ENCODE measurements at regions not wholly inside any gene's neighbourhood (a gene's known extent, or its start where the extent isn't known, plus 50 kb on each side); places are given as distances from the start of the nearest gene placed in this dataset.
"Not testable (repeated sequence)": the region's sequence is repeated elsewhere in the genome, so short reads cannot be mapped to it uniquely, and the experiment has no call there.

DNA sequence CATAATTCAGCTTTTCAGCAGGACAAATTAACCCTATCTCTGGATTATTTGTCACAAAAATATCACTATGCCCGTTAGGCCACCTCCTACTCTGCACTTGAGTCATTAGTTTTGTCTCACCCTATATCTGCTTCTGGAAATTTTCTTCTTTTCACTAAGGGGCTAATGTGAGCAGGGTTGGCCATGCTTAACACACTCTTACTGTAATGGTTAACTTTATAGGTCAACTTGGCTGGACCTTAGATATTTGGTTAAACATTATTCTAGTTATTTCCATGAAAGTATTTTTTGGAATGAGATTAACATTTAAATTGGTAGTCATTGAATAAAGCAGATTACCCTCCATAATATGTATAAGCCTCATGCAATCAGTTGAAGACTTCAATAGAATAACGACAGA, 394.6 kb upstream of the PTCHD4 start:
- no peak for DNase-seq (ENCODE audit: low read depth)

DNA sequence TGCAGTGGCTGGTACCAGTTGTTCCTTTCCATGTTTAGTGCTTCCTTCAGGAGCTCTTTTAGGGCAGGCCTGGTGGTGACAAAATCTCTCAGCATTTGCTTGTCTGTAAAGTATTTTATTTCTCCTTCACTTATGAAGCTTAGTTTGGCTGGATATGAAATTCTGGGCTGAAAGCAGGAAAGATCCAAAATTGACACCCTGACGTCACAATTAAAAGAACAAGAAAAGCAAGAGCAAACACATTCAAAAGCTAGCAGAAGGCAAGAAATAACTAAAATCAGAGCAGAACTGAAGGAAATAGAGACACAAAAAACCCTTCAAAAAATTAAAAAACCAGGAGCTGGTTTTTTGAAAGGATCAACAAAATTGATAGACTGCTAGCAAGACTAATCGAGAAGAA, 382.4 kb upstream of the PTCHD4 start:
- DNase-seq (ENCODE audit: low read depth): not testable (repeated sequence)

DNA sequence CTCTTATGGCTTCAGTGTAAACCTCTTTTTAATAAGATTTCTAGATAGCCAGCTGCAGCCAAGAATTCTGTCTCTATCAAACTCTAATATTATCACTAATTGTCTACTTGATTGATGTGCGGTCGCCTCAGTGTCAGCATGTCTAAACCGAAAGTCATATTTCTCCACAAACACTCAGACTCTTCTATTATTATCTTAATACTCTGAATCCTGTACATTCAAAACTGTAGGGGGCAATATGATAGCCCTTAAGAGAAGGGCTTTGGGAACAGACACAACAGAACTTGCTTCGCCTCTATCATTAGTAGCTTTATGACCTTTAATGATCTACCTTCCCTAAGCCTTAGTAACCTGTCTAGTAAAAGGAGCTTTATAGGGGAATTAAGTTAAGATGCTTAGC, 379.7 kb upstream of the PTCHD4 start:
- DNase-seq (ENCODE audit: low read depth): no peak

DNA sequence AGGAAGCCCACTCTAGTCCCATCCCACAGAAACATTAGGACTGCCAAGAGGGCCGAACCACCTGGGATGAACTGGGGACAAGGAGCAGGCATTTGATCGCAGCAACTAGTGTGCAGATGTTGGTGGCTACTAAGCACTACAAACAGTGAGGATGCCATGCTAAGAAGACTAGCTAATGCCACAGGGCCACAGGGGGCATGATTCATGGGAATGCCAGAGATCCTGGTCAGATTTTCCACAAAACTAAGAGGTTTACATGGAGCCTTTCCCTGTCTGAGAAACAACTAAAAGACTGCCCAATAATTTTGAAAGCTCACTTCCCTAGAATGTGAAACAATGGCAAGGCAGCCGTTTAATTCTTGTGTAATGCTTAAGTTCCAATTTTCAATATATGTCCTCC, 375.9 kb upstream of the PTCHD4 start:
- no peak for DNase-seq (ENCODE audit: low read depth)

DNA sequence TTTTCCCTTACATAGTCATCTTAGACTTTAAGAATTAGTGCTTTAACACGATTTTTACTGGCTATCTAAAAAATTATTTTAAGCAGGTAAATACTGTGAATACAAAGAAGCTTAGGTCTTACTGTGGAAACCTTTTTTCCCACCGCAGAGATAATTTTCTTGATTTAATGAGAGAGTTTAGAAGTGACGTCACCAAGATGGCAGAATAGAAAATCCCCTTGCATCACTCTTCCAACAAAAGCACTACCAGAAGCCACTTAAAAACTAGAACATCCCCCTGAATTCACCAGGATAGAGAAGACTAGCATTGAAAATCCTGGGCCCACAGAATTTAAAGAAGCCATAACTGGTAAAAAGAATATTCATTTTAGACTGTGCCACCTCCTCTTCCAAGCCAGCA, 375.4 kb upstream of the PTCHD4 start:
- DNase-seq (ENCODE audit: low read depth): no peak

DNA sequence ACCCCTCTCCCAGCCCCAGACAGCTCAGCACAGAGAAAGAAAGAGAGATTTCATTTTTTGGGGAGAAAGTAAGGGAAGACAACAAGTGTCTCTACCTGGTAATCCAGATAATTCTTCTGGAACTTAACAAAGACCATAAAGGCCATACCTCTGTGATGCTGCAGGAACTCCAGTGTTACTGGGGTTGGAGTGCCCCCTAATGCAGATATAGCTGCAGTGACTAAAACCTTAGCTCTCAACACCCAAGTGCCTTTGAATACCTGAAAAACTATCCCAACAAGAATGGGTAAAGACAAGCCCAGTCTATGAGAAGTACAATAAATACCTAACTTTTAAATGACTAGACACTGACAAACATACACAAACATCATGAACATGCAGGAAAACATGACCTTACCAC, 365.3 kb upstream of the PTCHD4 start:
- DNase-seq (ENCODE audit: low read depth): no peak

DNA sequence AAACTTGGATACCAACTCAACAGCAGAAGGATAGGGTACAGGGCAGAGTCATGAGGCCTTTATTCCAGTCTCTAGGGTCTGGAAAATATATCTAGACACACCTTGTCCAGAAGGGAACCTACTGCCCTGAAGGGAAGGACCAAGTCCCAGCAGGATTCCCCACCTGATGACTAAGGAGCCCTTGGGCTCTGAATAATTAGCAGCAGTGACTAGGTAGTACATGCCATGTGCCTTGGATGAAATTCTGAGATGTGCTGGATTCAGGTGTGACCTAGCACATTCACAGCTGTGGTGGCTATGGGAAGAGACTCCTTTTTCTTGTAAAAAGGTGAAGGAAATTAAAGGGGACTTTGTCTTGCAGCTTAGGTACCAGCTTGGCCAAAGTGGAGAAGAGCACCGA, 364.3 kb upstream of the PTCHD4 start:
- DNase-seq (ENCODE audit: low read depth): no peak

DNA sequence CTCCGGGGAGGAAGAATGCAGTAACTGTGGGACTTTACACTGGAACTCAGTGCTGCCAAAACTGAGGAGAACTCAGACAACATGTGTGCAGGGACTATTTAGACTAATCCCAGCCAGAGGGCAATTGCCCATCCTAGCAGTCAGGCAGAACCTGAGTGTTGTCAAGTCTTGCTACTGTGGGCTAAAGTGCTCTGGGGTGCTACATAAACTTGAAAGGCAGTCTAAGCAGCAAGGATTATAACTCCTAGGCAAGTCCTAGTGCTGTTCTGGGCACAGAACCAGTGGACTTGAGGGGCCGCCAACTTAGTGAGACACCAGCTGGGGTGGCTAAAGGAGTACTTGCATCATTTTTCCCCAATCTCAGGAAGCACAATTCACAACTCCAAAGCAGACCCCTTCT, 363.8 kb upstream of the PTCHD4 start:
- no peak for DNase-seq (ENCODE audit: low read depth)

DNA sequence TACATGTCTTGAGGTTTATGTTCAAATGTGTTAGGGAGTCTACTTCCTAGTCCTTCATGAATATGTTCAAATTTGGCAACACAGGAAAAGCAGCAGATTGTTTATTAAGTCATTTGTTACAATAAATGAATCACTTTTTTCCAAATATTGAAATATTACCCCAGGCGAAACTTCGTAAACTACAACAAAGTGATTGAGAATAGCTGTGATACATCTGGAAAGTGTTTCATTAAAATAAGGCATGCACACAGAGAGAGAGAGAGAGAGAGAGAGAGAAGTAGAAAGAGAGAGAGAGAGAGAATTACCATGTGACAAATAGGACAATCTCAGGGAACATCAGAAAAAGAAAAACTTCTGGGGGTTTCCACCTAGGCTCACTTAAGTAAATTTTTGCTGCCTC, 363.1 kb upstream of the PTCHD4 start:
- DNase-seq (ENCODE audit: low read depth): no peak

DNA sequence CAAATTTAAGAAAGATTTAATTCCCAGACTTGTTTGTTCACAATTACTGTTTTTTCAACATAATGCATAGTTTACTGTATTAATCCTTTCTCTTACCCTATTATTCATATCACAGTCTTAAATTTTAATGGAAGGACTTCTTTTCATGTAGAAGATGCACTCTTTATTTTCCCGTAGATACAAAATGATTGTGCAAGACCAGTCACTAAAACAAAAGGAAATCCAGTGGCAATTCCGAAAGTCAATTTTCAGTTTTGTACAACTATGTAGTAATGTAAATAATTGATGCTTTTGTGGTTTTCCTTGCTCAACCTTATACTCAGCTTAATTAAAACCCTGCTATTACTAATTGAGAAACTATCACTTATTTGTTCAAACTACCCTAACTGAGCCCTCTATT, 361.5 kb upstream of the PTCHD4 start:
- no peak for DNase-seq (ENCODE audit: low read depth)

DNA sequence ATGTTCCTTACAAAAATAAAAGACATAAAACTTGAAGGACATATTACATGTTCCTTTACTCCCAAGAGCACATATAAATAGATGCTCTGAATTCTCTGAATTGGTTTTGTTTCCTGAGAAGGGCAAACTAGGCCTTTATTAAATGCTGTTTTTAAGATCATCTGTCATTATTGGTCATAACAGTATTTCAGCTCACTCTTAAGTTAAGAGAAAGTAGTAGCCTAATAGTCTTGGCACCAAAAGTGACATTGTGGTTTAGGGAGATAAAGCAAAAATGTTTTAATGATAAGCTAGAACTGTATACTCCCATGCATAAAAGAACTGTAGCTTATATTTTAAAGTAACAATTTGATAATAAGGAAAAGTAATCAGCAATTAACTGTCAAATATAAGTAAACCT, 361.1 kb upstream of the PTCHD4 start:
- DNase-seq (ENCODE audit: low read depth): no peak

DNA sequence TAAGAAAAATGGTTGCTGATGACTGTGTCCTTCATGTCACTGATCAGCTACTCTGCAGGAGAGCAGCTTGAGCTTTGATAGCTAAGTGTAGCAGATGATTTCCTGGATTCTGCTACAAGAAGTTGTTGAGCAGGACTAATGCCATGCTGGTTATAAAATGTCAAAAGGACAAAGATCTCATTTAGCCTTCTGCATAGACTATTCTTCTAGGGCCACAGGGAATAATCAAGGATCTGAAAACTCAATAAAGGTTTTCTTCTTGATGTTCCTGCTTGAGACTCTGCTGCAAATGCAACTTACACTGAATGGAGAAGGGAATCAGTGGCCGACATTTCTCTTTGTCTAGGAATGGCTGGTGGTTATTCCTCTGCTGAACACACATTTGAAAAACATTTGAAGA, 360.3 kb upstream of the PTCHD4 start:
- DNase-seq (ENCODE audit: low read depth): no peak

DNA sequence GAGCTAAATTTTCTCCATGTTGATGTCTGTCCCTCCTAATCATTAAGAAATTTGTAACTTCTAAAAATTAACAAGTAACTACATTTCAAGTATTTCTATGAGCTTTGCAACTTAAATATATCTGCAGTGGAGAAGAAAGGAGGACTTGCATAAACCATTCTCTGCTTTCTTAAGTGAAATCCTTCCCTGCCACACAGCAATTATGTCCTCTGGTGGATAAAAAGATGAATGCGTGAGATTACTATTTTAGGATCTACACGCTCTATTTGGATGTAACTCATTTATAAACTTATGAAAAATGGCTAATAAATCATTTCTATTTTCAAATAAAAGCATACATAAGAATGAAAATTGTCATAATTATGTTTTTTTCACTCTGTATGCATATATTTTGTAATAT, 338.0 kb upstream of the PTCHD4 start:
- DNase-seq (ENCODE audit: low read depth): no peak

DNA sequence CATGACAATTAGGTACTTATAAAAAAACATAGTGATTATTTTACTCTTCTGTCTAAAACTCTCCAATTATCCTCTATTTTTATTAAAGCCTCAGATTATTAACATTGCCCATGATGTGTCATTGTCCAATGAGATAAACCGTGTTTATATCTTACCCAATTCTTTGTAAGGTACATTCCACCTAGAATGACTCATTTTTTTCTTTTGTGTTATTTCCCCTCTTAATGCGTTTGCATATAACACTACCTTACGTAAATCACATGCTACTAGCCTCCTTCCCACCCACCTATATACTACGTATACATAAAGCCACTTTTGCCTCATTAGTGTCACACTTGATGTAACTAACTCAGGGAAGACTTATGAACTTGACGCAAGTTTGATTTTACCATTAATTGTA, 336.3 kb upstream of the PTCHD4 start:
- DNase-seq (ENCODE audit: low read depth): no peak

DNA sequence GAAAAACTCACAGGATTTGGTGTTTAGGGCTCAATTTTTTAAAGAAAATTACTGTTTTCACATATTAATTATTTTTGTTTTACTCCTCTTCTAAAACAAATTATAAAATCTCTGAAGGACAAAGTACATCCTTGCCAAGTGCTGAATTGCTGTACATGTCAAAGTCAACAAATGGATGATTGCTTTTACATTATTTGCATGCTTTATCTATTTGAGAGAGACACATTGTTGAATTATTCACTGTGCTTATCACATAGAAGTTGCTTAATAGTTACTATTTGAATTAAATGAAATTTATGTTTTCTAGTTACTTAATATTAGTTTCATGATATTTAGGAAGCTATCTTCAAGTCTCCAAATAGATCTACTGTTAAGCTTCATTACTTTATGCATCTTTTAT, 318.6 kb upstream of the PTCHD4 start:
- DNase-seq (ENCODE audit: low read depth): no peak

DNA sequence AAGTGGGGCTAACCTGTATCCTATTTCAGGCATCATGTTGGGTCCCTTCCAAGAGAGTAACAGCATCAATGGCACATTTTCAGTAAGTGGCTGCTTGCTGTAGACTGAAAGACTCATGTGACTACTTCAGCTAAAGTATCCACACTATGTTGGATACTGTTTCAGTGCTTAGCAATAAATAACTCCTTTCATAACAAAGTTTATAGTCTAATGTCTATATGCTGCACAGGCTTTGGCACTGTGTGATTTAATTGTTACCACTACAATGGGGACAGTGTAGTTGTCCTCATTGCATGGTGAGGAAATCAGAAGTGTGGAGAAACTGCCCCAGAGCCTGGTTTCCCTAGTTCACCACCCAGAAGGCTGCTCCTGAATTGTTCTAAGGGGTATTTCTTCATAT, 318.0 kb upstream of the PTCHD4 start:
- no peak for DNase-seq (ENCODE audit: low read depth)

DNA sequence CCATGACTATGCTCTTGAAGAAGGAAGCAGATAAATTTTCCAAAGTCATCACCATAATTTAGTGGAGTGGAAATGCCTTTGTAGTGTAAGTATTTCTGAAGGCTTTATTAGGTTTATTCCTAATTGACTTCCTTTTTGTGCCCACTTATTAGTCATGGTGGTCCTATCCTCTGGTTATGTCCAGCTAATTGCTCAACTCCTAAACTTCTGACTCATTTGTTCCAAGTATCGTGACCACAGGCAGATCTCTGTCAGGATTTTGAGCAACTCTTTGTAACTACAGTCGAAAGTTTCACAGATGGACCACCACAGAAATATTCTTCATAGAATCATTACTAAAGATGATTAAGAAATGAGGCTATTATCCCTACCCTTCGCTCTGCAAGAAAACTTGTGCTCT, 315.6 kb upstream of the PTCHD4 start:
- peak; percentile 37 for DNase-seq (ENCODE audit: low read depth)

DNA sequence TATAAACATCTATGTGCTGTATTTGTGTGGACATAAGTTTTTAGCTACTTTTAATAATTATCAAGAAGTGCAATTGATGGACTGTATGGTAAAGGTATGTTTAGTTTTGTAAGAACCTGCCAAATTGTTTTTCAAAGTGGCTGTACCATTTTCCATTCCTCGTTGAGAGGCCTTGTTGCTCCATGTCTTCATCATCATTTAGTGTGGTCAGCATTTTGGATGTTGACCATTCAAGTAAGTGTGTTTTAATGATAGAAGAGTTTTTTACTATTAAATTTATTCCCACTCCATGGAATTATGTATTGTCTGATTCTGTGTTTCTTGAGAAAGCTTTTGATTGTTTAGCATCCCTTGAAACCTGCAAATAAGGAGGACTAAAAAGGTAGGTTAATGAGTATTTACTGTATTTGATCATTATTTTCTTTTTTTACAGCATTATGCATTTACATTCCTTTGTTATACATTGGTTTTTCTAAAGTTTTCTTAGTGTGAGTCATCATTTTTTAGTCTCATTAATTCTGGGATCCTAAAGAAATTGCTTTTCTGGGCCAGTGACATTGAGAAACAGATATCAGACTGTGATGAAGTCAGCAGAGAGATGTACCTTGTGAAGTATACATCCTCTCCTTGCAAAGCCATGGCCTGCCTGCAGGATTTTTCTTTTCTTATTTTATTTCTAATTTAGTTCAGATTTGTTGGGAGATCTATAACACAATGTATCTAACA, 312.8 kb upstream of the PTCHD4 start:
- DNase-seq (ENCODE audit: low read depth): no peak

DNA sequence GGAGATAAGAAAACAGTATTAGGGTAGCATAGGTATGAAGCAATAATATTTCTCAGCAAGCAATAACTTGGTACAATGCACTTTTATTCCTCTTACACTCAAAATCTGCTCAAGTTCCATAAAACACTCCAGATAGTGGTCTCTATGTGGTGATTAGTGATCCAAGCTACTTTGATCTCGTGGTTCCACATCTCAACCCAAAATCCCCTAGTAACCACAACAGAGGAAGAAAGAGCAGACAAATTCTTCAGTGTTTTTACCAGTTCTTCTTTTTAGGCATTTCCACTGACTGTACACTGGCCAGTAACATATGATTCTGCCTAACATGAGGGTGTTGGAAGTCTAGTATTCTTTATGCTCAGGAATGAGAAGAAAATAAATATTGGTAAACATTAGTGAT, 309.0 kb upstream of the PTCHD4 start:
- no peak for DNase-seq (ENCODE audit: low read depth)

DNA sequence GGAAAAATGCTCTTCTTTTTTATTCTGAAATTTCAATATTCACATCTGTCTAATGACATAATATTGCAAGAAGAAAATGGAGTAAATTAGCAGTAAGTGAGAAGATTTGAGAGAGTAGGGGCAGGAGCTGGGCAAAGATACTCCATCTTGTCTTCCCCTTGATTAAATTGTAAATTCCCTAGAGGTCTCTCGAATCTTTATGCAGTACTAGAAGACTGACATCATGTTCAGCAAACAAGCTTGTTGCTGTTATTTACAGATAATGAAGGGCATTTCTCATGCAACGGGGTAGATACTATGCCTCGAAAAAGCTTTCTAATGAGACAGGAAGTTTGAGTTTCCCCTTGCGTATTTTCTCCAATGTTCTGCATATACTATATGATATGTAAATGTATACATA, 306.9 kb upstream of the PTCHD4 start:
- DNase-seq (ENCODE audit: low read depth): no peak

DNA sequence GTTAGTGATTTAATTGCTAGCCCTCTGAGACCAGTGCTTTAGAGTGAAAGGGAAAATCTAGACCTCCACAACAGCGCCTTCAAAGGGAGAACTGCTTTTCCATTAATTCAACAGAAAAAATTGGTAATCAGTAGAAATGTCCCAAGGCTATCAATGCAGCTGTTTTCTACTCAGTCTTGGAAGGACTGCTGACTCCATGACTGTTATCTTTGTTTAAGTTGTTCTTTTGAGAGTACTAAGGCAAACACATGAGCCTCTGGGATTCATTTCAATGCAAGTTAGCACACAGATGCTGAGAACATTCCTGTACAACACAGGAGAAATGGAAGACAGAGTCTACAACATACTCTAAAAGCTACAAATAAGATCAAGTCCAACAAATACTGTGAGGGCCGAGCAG, 301.7 kb upstream of the PTCHD4 start:
- DNase-seq (ENCODE audit: low read depth): no peak

DNA sequence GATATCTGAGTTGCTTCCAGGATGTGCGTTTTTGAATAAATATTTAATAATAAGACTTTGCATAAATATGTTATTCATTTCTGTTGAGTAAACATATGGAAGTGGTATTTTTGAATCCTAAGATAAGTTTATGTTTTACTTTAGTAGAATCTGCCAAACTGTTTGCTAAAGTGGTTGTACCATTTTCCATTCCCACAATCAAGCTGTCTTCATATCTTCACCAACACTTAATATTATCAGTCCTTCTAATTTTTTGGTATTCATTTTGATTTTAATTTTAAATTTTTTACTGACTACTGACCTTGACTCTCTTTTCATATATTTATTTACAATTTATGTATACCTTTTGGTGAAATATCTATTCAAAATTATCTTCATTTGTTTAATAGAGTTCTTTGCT, 293.9 kb upstream of the PTCHD4 start:
- no peak for DNase-seq (ENCODE audit: low read depth)

DNA sequence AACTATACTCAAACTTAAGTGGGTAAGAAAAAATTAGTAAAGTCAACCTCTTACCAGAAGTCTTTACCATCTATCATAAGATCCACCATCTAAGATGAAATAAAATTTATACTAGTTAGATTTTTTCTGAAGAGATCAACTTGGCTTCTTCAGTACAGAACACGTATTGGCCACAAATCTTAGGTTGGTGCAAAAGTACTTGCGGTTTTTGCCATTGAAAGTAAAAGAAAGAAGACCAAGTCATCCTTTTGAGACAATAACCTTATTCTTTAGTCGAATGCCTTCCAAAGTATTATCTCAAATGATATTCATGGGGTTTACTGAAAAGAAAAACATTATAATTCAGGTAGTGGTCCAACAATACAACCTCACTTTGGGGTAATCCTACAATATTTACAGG, 292.6 kb upstream of the PTCHD4 start:
- DNase-seq (ENCODE audit: low read depth): no peak

DNA sequence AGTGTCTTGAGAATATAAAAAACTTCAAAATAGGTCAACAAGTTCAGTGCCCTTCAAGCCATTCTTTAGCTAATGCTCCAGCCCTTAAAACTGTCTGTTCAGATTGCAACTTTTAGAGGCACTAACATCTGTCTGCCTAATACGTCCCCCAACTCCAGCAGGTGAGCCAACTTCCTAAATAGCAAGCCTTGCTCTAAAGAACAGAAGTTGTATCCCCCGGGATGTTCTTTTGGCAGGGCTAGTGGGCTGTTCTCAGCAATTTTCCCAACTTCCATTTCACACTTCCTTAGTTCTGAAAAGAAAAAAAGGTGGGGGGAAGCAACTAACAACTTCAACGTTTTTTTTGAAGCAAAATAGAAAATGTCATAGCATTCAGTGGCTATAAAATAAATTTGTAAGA, 290.0 kb upstream of the PTCHD4 start:
- no peak for DNase-seq (ENCODE audit: low read depth)

DNA sequence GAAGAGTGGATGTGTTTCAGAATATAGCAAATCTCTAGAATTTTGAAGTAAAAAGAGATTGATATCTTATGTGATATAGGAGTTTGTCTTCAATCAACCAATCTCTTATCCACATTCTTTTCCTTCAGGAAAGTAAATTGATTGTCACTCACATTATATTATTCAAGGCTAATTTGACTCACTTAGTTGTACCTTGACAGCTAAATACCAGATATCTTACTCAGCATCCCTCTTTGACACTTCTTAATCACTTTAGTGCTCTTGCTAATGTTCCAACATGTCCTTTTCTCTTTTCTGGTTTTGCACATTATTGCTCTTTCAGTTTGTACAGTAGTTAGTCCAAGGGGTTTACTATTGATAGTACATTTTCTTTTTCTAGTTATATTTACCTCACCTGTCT, 286.9 kb upstream of the PTCHD4 start:
- no peak for DNase-seq (ENCODE audit: low read depth)
